RWPE2 (cell line): ENCODE measurements at regions not wholly inside any gene's neighbourhood (a gene's known extent, or its start where the extent isn't known, plus 50 kb on each side); places are given as distances from the start of the nearest gene placed in this dataset.

Experiments
- ATAC-seq: fragments of 200-7000 bp; cut with Tn5 transposase; 3 replicates; pipeline ENCODE4 v1.9.1; 2021; ENCODE audit warnings: low read depth
- DNase-seq: peaks from one replicate; pipeline ENCODE4 v3.0.0-alpha.2; 2020; ENCODE audit warnings: low spot score
- H3K27ac ChIP-seq: fragments of 450-650 bp; 2 replicates; pipeline ENCODE4 v1.5.1; 2017; ENCODE audit warnings: mild to moderate bottlenecking; ENCODE audit not compliant: poor library complexity, severe bottlenecking
- H3K27me3 ChIP-seq: fragments of 250-450 bp; sonication (Bioruptor Pico); 2 replicates; pipeline ENCODE4 v1.5.1; 2021; ENCODE audit warnings: mild to moderate bottlenecking, moderate library complexity; ENCODE audit not compliant: insufficient read depth, poor library complexity, severe bottlenecking
- H3K36me3 ChIP-seq: fragments of 250-450 bp; sonication (Bioruptor Pico); 2 replicates; pipeline ENCODE4 v1.5.1; 2020; ENCODE audit warnings: low read depth, mild to moderate bottlenecking, moderate library complexity
- H3K4me1 ChIP-seq: fragments of 250-450 bp; sonication (Bioruptor Pico); 2 replicates; pipeline ENCODE4 v1.5.1; 2021; ENCODE audit warnings: mild to moderate bottlenecking, moderate library complexity; ENCODE audit not compliant: insufficient read depth, poor library complexity, severe bottlenecking
- H3K4me3 ChIP-seq: fragments of 250-450 bp; sonication (Bioruptor Pico); 2 replicates; pipeline ENCODE4 v1.5.1; 2021; ENCODE audit warnings: mild to moderate bottlenecking, moderate library complexity; ENCODE audit not compliant: severe bottlenecking
- H3K9me3 ChIP-seq: fragments of 250-450 bp; sonication (Bioruptor Pico); 2 replicates; pipeline ENCODE4 v1.5.1; 2021; ENCODE audit warnings: mild to moderate bottlenecking, moderate library complexity; ENCODE audit not compliant: severe bottlenecking
- CTCF ChIP-seq: fragments of 450-650 bp; IDR thresholded peaks from one replicate; pipeline ENCODE4 v1.5.1; 2017; ENCODE audit warnings: mild to moderate bottlenecking, moderate library complexity; ENCODE audit not compliant: poor library complexity, severe bottlenecking

GRCh38 chr6:113010196-113010989, 663.3 kb downstream of the RFPL4B start:
- TF ChIP-seq CTCF, result no peak
- no peaks in the 10 kb centered on the region for H3K36me3 ChIP-seq
- DNase-seq, result no peak
- no peaks in the 10 kb centered on the region for H3K27me3 ChIP-seq
- ATAC-seq, result no peak
- H3K4me3 ChIP-seq, result no peak overlapping the region
- H3K4me1 ChIP-seq, result peaks cover 5% of the 10 kb centered on the region
- H3K27ac ChIP-seq, result no peak overlapping the region
- H3K9me3 ChIP-seq, result no peaks in the 10 kb centered on the region

- ATAC-seq (no peak), DNase-seq (no peak)
- no peaks in the 10 kb centered on the region for H3K36me3 ChIP-seq
- H3K9me3 ChIP-seq, result no peaks in the 10 kb centered on the region
- no peak for TF ChIP-seq CTCF
- no peak overlapping the region for H3K4me3 ChIP-seq
- H3K27ac ChIP-seq, result no peak overlapping the region
- no peaks in the 10 kb centered on the region for H3K27me3 ChIP-seq
- H3K4me1 ChIP-seq, result peaks cover 5% of the 10 kb centered on the region
Observed at GRCh38 chr6:113011389-113011788, 664.3 kb downstream of the RFPL4B start.

GRCh38 chr6:113011801-113012200, 664.7 kb downstream of the RFPL4B start:
- ATAC-seq, result no peak
- H3K27ac ChIP-seq, result no peak overlapping the region
- no peak overlapping the region for H3K4me3 ChIP-seq

GRCh38 chr6:113015249-113015648, 668.1 kb downstream of the RFPL4B start:
- no peak for DNase-seq
- TF ChIP-seq CTCF, result no peak
- Histone ChIP-seq H3K27ac (no peak overlapping the region), H3K27me3 (no peaks in the 10 kb centered on the region), H3K9me3 (no peaks in the 10 kb centered on the region), H3K36me3 (no peaks in the 10 kb centered on the region), H3K4me3 (no peak overlapping the region), H3K4me1 (peaks cover 8% of the 10 kb centered on the region)
- no peak for ATAC-seq

More at GRCh38 chr6:113011801-113012200, 664.7 kb downstream of the RFPL4B start:
- no peaks in the 10 kb centered on the region for H3K9me3 ChIP-seq
- no peak for DNase-seq
- H3K4me1 ChIP-seq, result peaks cover 5% of the 10 kb centered on the region
- no peak for TF ChIP-seq CTCF
- H3K36me3 ChIP-seq, result no peaks in the 10 kb centered on the region
- H3K27me3 ChIP-seq, result no peaks in the 10 kb centered on the region

- DNase-seq (no peak), ATAC-seq (no peak)
- Histone ChIP-seq H3K27ac (no peak overlapping the region), H3K27me3 (no peaks in the 10 kb centered on the region), H3K4me3 (no peak overlapping the region), H3K4me1 (peaks cover 3% of the 10 kb centered on the region), H3K9me3 (no peaks in the 10 kb centered on the region), H3K36me3 (no peaks in the 10 kb centered on the region)
- no peak for TF ChIP-seq CTCF
Observed at GRCh38 chr6:113017353-113017752, 670.2 kb downstream of the RFPL4B start.
